Neural cell (in vitro differentiated cells): ENCODE measurements at regions not wholly inside any gene's neighbourhood (a gene's known extent, or its start where the extent isn't known, plus 50 kb on each side); places are given as distances from the start of the nearest gene placed in this dataset.

ENCODE experiments used
- H2AFZ ChIP-seq: fragments of 200-600, 300-800 bp; sonication (generic), shearing (Covaris generic); 2 replicates; pipeline ENCODE4 v1.6.0; 2014; ENCODE audit warnings: low read depth, mild to moderate bottlenecking, antibody characterized with exemption, low read length, moderate library complexity
- H3F3A ChIP-seq: fragments of 200-600 bp; shearing (Covaris generic); 2 replicates; pipeline ENCODE4 v1.6.1; 2016; ENCODE audit warnings: mild to moderate bottlenecking, moderate library complexity, mixed read lengths, antibody characterized with exemption, low read length; ENCODE audit not compliant: insufficient read depth, poor library complexity, severe bottlenecking
- H3K27ac ChIP-seq: fragments of 200-600, 300-800 bp; sonication (generic), shearing (Covaris generic); 2 replicates; pipeline ENCODE4 v1.5.1; 2014; ENCODE audit warnings: mild to moderate bottlenecking, low read length, moderate library complexity
- H3K27me3 ChIP-seq: fragments of 300-800, 200-600 bp; sonication (generic), shearing (Covaris generic); 2 replicates; pipeline ENCODE4 v1.6.0; 2014; ENCODE audit warnings: mild to moderate bottlenecking, low read depth, low read length, moderate library complexity; ENCODE audit not compliant: insufficient read depth
- H3K36me3 ChIP-seq: fragments of 300-800, 200-600 bp; sonication (generic), shearing (Covaris generic); 2 replicates; pipeline ENCODE4 v1.5.1; 2014; ENCODE audit warnings: mild to moderate bottlenecking, antibody characterized with exemption, low read length, moderate library complexity; ENCODE audit not compliant: insufficient read depth
- H3K4me2 ChIP-seq: fragments of 300-800, 200-600 bp; sonication (generic), shearing (Covaris generic); 2 replicates; pipeline ENCODE4 v1.6.0; 2014; ENCODE audit warnings: mild to moderate bottlenecking, low read length
- H3K4me3 ChIP-seq: fragments of 300-800, 200-600 bp; sonication (generic), shearing (Covaris generic); 2 replicates; pipeline ENCODE4 v1.5.1; 2014; ENCODE audit warnings: mild to moderate bottlenecking, low read length, moderate library complexity
- H3K79me2 ChIP-seq: fragments of 200-600 bp; shearing (Covaris generic); replicated peaks from 2 replicates; pipeline ENCODE4 v1.6.0; 2014; ENCODE audit warnings: mild to moderate bottlenecking, low read length, moderate library complexity; ENCODE audit not compliant: insufficient read depth
- H3K9ac ChIP-seq: fragments of 300-800, 200-600 bp; sonication (generic), shearing (Covaris generic); 2 replicates; pipeline ENCODE4 v1.6.1; 2016; ENCODE audit warnings: mild to moderate bottlenecking, low read length, mixed read lengths
- H3K9me2 ChIP-seq: fragments of 200-600 bp; shearing (Covaris generic); 2 replicates; pipeline ENCODE4 v1.6.1; 2016; ENCODE audit warnings: mild to moderate bottlenecking, low read length, mixed read lengths; ENCODE audit not compliant: insufficient read depth
- H3K9me3 ChIP-seq: fragments of 200-600, 300-800 bp; sonication (generic), shearing (Covaris generic); 2 replicates; pipeline ENCODE4 v1.6.1; 2016; ENCODE audit warnings: mild to moderate bottlenecking, mixed run types, low read length, moderate library complexity, mixed read lengths
- H4K20me1 ChIP-seq: fragments of 200-600 bp; shearing (Covaris generic); 2 replicates; pipeline ENCODE4 v1.6.1; 2016; ENCODE audit warnings: mild to moderate bottlenecking, mixed run types; ENCODE audit not compliant: insufficient read depth
- CTCF ChIP-seq: fragments of 450-650 bp; IDR thresholded peaks from 2 replicates; pipeline ENCODE4 v1.5.1; 2014; ENCODE audit warnings: antibody characterized with exemption, mild to moderate bottlenecking, moderate library complexity; ENCODE audit not compliant: poor library complexity, severe bottlenecking
- EP300 ChIP-seq: fragments of 450-650 bp; conservative IDR thresholded peaks from 2 replicates; pipeline ENCODE4 v1.6.1; 2014; ENCODE audit warnings: antibody characterized with exemption, mild to moderate bottlenecking, moderate library complexity; ENCODE audit not compliant: poor library complexity, severe bottlenecking
- EZH2 ChIP-seq: fragments of 200-600, 300-800 bp; shearing (Covaris generic), sonication (generic); IDR thresholded peaks from 2 replicates; pipeline ENCODE4 v1.6.1; 2014; ENCODE audit warnings: antibody characterized with exemption, low read length, borderline replicate concordance, mild to moderate bottlenecking; ENCODE audit not compliant: insufficient read depth, poor library complexity, severe bottlenecking
- MXI1 ChIP-seq: fragments of 450-650 bp; conservative IDR thresholded peaks from 2 replicates; pipeline ENCODE4 v1.6.1; 2014; ENCODE audit warnings: antibody characterized with exemption, mild to moderate bottlenecking; ENCODE audit not compliant: poor library complexity, severe bottlenecking
- POLR2AphosphoS5 ChIP-seq: IDR thresholded peaks from 2 replicates; pipeline ENCODE4 v1.6.1; 2012
- RAD21 ChIP-seq: fragments of 450-650 bp; conservative IDR thresholded peaks from 2 replicates; pipeline ENCODE4 v1.6.1; 2014; ENCODE audit warnings: antibody characterized with exemption, mild to moderate bottlenecking, moderate library complexity
- SMC3 ChIP-seq: fragments of 450-650 bp; conservative IDR thresholded peaks from 2 replicates; pipeline ENCODE4 v1.6.1; 2014; ENCODE audit warnings: antibody characterized with exemption, mild to moderate bottlenecking, moderate library complexity; ENCODE audit not compliant: poor library complexity
- TAF1 ChIP-seq: IDR thresholded peaks from 2 replicates; pipeline ENCODE4 v1.6.1; 2012; ENCODE audit warnings: low read depth
- TF ChIP-seq, protein P1 (sequence below): IDR thresholded peaks from 2 replicates; pipeline ENCODE4 v1.6.1; 2012; ENCODE audit warnings: borderline replicate concordance

- Histone ChIP-seq H3K9me2 (no peaks in the 10 kb centered on the region), H3K36me3 (no peaks in the 10 kb centered on the region), H3K4me3 (no peak overlapping the region), H4K20me1 (no peaks in the 10 kb centered on the region), H3K79me2 (no peaks in the 10 kb centered on the region), H2AFZ (no peak overlapping the region), H3K27me3 (no peaks in the 10 kb centered on the region), H3K27ac (no peak overlapping the region), H3K9ac (no peak overlapping the region), H3F3A (no peaks in the 10 kb centered on the region), H3K9me3 (no peaks in the 10 kb centered on the region), H3K4me2 (no peak overlapping the region)
- TF ChIP-seq TAF1 (no peak), RAD21 (no peak), CTCF (no peak), POLR2AphosphoS5 (no peak), SMC3 (no peak), MXI1 (no peak), EZH2 (no peak), EP300 (no peak)
- TF ChIP-seq, protein P1, sequence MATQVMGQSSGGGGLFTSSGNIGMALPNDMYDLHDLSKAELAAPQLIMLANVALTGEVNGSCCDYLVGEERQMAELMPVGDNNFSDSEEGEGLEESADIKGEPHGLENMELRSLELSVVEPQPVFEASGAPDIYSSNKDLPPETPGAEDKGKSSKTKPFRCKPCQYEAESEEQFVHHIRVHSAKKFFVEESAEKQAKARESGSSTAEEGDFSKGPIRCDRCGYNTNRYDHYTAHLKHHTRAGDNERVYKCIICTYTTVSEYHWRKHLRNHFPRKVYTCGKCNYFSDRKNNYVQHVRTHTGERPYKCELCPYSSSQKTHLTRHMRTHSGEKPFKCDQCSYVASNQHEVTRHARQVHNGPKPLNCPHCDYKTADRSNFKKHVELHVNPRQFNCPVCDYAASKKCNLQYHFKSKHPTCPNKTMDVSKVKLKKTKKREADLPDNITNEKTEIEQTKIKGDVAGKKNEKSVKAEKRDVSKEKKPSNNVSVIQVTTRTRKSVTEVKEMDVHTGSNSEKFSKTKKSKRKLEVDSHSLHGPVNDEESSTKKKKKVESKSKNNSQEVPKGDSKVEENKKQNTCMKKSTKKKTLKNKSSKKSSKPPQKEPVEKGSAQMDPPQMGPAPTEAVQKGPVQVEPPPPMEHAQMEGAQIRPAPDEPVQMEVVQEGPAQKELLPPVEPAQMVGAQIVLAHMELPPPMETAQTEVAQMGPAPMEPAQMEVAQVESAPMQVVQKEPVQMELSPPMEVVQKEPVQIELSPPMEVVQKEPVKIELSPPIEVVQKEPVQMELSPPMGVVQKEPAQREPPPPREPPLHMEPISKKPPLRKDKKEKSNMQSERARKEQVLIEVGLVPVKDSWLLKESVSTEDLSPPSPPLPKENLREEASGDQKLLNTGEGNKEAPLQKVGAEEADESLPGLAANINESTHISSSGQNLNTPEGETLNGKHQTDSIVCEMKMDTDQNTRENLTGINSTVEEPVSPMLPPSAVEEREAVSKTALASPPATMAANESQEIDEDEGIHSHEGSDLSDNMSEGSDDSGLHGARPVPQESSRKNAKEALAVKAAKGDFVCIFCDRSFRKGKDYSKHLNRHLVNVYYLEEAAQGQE: no peak
Observed at GRCh38 chrY:17233435-17234109, 646.4 kb downstream of the CDY2B start.

GRCh38 chrY:17231994-17232393 lies 648.0 kb downstream of the CDY2B start:
- H3F3A ChIP-seq: no peaks in the 10 kb centered on the region
- H3K36me3 ChIP-seq: no peaks in the 10 kb centered on the region
- no peak overlapping the region for H2AFZ ChIP-seq
- H3K27me3 ChIP-seq: no peaks in the 10 kb centered on the region
- no peak overlapping the region for H3K9ac ChIP-seq
- no peaks in the 10 kb centered on the region for H4K20me1 ChIP-seq
- H3K4me2 ChIP-seq: no peak overlapping the region
- no peaks in the 10 kb centered on the region for H3K9me2 ChIP-seq
- no peak overlapping the region for H3K27ac ChIP-seq
- no peak for TF ChIP-seq MXI1
- no peak for TF ChIP-seq RAD21
- TF ChIP-seq EZH2: no peak
- TF ChIP-seq TAF1: no peak
- no peak for TF ChIP-seq EP300
- TF ChIP-seq, protein P1: no peak
- no peak for TF ChIP-seq POLR2AphosphoS5
- no peak for TF ChIP-seq SMC3
- no peak for TF ChIP-seq CTCF
- H3K9me3 ChIP-seq: no peaks in the 10 kb centered on the region
- H3K4me3 ChIP-seq: no peak overlapping the region
- H3K79me2 ChIP-seq: no peaks in the 10 kb centered on the region
